Cardiac septum (tissue), 1 donor: ENCODE measurements at regions not wholly inside any gene's neighbourhood (a gene's known extent, or its start where the extent isn't known, plus 50 kb on each side); places are given as distances from the start of the nearest gene placed in this dataset.
"Not testable (repeated sequence)": the region's sequence is repeated elsewhere in the genome, so short reads cannot be mapped to it uniquely, and the experiment has no call there.

Experiments used
- DNase-seq: peaks from one replicate; pipeline ENCODE4 v3.0.0-alpha.2; 2020; ENCODE audit warnings: low spot score
- intact Hi-C: fragments of 100-400 bp; cut with DNase I; formaldehyde crosslinking; loops from one replicate; pipeline ENCODE4 v1.14.0; 2022
- donor health status: DM: no; HTN: no; CAD: no.

DNA sequence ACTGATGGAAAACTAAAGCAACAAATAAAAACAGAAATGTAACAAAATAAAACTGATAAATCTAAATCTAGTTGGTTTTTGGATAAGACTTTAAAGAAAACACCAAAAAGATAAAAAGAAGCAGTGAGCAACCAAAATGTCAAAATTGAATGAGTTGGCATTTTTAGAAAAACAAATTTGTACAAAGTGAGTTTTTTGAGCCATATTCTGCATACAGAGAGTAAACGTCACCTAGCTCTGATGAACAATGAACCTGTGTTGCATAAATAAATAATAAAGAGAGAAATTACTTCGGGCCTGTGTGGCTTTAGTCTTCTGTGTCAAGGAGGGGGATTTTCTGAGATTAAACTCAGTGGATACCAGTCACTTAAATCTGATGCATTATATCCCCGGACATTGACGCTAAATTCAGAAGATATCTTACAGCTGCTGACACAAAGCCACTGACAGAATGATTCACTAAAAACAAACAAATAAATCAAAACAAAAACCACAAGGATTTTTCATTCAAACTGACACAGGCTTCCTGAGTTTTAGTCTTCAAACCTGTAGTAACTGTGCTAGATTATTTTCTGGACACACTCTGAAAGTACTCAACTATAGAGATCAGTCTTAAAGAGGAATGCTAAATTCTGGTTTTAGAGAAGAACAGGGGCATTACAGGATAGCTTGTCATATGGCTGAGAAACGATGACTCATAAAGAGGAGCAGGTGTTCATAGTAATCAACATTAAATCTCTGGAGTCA, 403.5 kb upstream of the ST8SIA4 start:
- intact Hi-C loops, result no loop called here
- DNase-seq, result no peak

DNA sequence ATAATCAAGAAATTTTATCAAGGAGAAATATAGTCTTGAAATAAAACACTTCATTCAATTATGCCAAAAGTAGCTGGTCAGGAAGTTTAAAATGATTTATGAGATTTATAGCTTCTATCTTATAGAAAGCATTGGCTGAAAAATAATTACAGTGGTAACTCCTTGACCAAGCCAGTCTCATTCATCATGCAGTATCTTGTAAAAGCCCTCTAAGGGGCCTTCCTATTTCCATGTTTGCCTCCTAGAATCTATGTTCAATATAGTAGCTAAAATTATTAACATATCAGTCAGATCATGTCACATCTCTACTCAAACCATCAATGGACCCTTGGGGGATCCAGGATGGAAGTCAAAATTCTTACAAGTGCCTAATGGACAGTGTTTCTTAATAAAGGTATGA, 393.4 kb upstream of the ST8SIA4 start:
- DNase-seq, result no peak

DNA sequence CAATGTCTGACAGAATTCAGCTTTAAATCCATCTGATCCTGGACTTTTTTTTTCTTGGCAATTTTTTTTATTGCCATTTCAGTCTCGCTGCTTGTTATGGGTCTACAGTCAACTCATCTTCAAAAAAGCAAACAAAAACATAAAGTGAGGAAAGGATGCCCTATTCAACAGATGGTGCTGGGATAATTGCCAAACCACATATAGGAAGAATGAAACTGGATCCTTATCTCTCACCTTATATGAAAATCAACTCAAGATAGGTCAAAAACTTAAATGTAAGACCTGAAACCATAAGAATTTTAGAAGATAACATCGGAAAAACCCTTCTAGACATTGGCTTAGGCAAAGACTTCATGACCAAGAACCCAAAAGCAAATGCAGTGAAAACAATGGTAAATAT, 389.1 kb upstream of the ST8SIA4 start:
- DNase-seq, result no peak
- intact Hi-C loops, result no loop called here

More for the DNA sequence above, 393.4 kb upstream of the ST8SIA4 start:
- intact Hi-C loops, result no loop called here

DNA sequence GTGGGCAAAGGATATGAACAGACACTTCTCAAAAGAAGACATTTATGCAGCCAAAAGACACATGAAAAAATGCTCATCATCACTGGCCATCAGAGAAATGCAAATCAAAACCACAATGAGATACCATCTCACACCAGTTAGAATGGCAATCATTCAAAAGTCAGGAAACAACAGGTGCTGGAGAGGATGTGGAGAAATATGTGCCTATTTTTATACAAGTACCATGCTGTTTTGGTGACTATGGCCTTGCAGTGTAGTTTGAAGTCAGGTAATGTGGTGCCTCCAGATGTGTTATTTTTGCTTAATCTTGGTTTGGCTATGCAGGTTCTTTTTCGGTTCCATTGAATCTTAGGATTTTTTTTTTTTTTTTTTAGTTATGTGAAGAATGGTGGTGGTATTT, 387.7 kb upstream of the ST8SIA4 start:
- intact Hi-C loops, DNase-seq: not testable (repeated sequence)

DNA sequence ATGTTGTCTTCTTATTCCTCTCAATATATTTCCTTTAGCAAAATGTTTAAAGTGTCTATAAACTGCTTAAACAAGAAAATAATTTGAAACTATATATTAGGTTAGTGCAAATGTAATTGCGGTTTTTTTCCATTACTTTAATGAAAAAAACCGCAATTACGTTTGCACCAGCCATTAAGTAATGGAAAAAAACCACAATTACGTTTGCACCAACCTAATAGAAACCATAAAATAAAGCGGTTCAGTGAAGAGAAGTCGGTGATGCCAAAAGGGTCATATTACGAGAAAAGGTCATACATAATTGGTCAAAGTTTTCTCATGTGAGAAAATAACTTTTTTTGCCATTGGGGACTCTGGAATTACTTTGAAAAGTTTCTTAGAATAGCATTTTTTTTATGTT, 385.6 kb upstream of the ST8SIA4 start:
- intact Hi-C loops, result no loop called here
- no peak for DNase-seq

DNA sequence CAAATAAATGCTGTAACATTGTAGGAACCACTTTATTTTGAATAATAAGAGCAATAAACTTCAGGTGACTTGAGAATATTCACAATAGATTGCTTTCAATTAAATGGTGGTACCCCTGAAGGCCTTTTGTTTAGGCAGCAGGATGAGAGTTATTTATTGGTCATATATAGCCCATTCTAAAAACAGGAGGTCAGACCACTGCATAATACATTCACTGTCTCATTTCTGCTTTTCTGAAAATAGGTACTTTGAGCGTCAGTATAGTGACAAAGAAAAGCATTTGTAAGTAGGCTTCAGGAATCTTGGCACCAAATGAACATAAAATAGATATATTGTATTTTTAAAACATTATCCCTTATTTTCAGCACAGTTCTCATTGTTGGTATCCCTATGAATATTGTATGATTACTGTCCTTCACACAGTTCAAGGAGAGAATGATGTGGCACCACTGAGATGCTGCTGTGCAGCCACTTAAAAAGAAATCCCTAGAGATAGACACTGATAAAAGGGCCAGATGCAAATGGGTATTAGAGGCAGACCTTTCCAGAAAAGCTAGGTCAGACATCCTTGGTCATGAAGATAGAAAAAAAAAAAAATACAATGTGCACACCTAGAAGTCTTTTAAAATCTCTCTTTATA, 381.8 kb upstream of the ST8SIA4 start:
- no peak for DNase-seq
- intact Hi-C loops, result no loop called here

DNA sequence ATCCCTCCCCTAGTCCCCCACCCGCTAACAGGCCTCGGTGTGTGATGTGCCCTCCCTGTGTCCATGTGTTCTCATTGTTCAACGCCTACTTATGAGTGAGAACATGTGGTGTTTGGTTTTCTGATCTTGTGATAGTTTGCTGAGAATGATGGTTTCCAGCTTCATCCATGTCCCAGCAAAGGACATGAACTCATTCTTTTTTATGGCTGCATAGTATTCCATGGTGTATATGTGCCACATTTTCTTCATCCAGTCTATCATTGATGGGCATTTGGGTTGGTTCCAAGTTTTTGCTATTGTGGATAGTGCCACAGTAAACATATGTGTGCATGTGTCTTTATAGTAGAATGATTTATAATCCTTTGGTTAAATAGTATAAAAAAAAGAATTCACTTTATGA, 380.9 kb upstream of the ST8SIA4 start:
- intact Hi-C loops, DNase-seq: not testable (repeated sequence)

DNA sequence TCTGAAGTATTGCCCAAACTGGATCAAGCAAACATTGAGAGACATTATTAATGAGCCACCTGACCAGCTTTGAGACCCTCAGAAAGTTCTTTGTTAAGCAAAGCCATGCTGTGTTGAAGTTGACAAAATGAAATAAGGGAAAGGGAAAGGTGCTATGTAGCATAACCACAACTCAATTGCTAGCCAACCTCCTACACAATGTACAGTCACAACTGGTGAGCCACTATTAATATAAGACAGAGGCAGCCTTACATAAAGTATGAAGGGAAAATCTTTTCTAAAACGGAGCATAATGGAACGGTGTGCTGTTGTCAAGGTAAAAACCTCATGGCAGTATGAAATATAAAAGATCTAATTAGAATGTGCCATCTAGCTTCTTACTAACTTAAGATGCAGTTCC, 375.8 kb upstream of the ST8SIA4 start:
- no peak for DNase-seq
- intact Hi-C loops, result no loop called here

DNA sequence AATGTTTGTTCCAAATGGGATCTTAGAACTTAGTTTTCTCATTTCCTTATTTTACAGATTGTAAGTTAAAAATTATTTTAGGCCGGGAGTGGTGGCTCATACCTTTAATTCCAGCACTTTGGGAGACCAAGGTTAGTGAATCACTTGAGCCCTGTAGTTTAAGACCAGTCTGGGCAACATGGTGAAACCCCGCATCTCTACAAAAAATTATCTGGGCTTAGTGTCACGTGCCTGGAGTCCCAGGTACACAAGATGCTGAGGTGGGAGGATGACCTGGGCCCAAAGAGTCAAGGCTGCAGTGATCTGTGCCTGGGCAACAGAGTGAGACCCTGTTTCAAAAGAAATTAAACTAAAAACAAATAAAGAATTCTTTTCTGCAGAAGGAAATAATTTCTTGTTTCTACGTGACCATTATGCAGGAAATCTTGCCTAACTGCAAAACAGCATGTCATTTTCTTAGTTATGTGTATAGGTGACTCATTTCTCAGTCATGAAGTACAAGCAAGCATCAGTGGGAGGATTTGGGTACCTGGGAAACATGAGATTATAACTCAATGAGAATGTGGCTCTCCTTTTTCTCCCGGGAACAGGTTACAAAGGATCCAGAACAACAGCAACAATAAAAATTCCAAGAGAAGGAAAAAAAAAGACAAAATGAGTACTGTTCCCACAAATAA, 375.1 kb upstream of the ST8SIA4 start:
- intact Hi-C loops, result no loop called here
- DNase-seq, result no peak

DNA sequence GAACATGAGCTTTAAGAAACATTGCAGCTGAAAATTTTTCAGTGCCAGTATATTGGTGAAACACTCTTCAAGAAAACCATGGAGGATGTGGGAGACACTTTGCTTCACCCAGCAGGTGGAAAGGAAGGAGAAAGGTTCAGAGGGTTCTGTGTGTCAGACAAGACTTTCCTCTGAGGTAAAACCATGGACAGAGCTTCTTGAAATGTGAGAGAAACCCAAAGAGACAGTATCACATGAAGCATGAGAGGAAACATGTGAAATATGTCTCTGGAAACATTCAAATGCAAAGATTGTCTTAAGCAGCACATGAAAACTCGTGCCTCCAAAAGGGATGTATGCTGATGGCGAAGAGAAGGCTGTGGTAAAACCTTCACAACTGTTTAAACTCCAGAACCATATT, 368.9 kb upstream of the ST8SIA4 start:
- no peak for DNase-seq
- intact Hi-C loops, result no loop called here

DNA sequence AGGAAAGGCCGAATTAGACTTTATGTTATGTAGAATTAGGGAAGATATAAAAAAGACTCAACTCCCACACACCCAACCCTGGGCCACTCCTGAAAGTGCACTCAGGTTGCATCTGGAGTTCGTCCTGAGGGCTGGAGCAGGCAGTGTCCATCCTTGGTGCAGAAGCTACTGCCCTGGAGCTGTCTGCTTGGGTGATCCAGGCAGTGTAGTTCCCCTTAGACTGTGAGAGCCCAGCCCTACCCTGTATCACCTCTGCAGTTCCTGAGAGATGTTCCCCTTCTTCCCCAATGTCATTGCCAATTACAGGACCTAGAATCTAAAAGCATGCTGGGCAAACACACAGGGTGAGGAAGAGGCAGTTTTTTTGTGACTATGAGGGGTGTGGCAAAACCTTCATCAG, 368.3 kb upstream of the ST8SIA4 start:
- intact Hi-C loops, result no loop called here
- DNase-seq, result no peak

DNA sequence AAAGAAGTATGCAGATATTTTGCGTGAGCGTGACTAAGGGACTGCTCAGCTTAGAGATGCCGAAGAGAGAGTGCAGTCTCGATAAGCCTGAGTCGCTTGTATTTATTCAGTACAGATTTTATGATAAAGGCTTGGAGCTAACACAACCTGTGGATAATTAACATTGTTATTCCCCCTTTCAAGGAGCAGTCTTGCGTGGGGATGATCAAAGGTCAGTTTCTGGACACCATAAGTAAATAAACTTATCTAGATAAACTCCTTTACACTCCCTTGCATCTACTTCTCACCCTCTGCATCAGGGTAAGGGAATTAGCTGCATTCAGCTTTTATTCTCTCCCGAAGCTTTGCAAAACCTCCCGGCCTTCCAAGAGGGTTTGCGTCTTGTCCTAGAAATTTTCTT, 357.8 kb upstream of the ST8SIA4 start:
- intact Hi-C loops, result no loop called here
- DNase-seq, result no peak

DNA sequence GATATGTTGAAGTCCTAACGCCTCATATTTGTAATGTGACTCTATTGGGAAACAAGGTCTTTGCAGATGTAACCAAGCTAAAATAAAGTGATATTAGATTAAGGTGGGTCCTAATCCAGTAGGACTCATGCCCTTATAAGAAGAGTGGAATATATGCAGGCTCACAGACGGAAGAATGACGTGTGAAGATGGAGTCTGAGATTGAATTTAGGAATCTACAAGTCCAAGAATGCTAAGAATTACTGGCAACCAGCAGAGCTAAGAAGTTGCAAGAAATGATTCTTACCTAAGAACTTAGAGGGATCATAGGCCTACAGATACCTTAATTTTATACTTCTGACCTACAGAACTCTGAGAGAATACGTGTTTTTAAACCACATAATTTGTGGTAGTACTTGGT, 350.0 kb upstream of the ST8SIA4 start:
- intact Hi-C loops, result no loop called here
- no peak for DNase-seq

DNA sequence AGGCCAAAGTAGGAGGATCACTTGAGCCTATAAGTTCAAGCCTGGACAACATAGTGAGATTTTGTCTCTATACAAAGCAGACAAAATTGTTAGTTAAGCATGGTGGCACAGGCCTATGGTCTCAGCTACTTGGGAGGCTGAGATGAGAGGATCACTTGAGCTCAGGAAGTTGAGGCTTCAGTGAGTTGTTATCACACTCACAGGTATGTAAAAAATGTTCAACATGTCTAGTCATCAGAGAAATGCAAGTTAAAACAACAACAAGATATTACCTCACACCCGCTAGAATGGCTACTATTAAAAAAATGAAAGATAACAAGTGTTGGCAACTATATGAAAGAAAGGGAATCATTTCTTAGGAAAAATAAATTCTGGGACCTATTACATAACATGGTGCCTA, 341.5 kb upstream of the ST8SIA4 start:
- no peak for DNase-seq
- intact Hi-C loops, result no loop called here

DNA sequence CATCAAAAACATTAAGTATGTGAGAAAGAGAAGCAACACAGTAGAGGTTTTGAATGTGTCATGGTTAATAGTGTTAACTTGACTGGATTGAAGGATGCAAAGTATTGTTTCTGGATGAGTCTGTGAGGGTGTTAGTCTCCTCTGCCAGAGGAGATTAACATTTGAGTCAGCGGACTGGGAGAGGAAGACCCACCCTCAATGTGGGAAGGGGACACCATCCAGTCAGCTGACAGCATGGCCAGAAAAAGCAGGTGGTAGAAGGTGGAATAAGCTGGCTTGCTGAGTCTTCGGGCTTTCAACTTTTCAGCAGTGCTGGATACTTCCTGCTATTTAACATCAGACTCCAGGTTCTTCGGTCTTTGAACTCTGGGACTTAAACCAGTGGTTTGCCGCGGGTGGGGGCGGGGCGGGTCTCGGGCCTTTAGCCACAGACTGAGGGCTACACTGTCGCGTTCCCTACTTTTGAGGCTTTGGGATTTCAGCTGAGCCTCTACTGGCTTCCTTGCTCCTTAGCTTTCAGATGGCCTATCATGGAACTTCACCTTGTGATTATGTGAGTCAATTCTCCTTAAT, 309.9 kb upstream of the ST8SIA4 start:
- intact Hi-C loops, result no loop called here
- no peak for DNase-seq

DNA sequence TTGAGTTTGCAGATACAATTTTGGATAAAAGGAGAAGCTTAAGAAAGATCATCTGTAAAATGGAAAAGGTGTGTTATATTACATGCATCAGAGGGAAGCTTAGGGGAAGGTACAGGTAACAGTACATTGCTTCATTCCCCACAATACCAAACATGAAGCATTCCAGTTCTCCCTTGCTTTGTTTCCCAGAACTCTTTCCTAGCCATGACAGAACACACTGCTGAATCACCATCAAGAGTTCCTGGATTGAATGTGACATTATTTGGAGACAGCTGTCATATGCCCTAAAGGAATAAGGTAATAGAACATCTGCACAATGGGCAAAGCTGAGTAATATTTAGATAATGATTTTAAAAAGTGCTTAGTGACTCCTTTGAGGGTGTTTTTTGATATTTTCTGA, 303.5 kb upstream of the ST8SIA4 start:
- no peak for DNase-seq
- intact Hi-C loops, result no loop called here

DNA sequence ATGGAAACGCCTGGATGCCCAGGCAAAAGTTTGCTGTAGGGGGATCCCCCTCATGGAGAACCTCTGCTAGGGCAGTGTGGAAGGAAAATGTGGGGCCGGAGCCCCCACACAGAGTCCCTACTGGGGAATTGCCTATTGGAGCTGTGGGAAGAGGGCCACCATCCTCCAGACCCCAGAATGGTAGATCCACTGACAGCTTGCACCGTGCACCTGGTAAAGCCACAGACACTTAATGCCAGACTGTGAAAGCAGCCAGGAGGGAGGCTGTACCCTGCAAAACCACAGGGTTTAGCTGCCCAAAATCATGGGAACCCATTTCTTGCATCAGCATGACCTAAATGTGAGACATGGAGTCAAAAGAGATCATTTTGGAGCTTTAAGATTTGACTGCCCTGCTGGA, 302.0 kb upstream of the ST8SIA4 start:
- DNase-seq, intact Hi-C loops: not testable (repeated sequence)

DNA sequence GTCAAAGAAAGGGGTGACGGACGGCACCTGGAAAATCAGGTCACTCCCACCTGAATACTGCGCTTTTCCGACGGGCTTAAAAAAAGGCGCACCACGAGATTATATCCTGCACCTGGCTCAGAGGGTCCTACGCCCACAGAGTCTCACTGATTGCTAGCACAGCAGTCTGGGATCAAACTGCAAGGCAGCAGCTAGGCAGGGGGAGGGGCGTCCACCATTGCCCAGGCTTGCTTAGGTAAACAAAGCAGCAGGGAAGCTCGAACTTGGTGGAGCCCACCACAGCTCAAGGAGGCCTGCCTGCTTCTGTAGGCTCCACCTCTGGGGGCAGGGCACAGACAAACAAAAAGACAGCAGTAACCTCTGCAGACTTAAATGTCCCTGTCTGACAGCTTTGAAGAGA, 277.3 kb upstream of the ST8SIA4 start:
- intact Hi-C loops, DNase-seq: not testable (repeated sequence)

DNA sequence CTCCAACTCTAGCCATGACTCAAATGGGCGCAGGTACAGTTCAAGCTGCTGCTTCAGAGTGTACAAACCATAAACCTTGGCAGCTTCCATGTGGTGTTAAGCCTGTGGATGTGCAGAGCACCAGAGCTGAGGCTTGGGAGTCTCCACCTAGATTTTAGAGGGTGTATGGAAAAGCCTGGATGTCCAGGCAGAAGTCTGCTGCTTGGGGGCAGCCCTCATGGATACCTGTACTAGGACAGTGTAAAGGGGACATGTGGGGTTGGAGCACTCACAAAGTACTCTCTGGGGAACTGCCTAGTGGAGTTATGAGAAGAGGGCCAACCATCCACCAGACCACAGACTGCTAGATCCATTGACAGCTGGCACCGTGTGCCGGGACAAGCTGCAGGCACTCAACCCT, 273.5 kb upstream of the ST8SIA4 start:
- intact Hi-C loops, result no loop called here
- no peak for DNase-seq

DNA sequence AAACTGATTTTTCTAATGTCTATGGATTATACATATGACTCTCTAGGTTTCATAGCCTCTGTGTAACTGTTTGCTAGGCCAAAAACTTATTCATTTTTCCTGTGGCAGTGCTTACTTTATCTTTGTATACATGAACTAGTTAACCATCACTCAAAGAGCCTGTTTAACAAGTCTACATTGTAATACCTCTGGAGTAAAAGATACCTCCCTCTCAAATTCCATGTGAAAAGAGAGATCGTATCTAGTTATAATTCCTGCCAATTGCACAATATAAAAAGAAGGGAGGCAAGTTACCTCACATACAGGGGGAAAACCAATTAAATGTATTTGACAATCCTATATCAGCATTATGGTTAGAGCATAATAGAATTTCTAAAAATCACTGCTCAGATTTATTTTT, 271.9 kb upstream of the ST8SIA4 start:
- no peak for DNase-seq
- intact Hi-C loops, result no loop called here

DNA sequence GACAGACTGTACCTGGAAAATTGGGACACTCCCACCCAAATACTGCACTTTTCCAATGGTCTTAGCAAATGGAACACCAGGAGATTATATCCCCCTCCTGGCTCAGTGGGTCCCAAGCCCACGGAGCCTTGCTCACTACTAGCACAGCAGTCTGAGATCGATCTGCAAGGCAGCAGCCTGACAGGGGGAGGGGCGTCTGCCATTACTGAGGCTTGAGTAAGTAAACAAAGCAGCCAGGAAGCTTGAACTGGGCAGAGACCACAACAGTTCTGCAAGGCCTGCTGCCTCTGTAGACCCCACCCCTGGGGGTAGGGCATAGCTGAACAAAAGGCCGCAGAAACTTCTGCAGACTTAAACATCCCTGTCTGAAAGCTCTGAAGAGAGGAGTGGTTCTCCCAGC, 260.0 kb upstream of the ST8SIA4 start:
- intact Hi-C loops, result no loop called here
- DNase-seq, result no peak
